GM23338 (cell line): ENCODE measurements at regions not wholly inside any gene's neighbourhood (a gene's known extent, or its start where the extent isn't known, plus 50 kb on each side); places are given as distances from the start of the nearest gene placed in this dataset.

Source experiments
- CTCF ChIP-seq, 2 experiments: fragments of 200-600 bp in 1 of 2; sonication (generic) in 1 of 2; conservative IDR thresholded peaks; 2 replicates each; pipeline versions ENCODE4 v1.5.1 to v1.6.1; 2016 to 2017; ENCODE audit warnings: antibody characterized with exemption in 2 of 2, low read depth in 2 of 2, mild to moderate bottlenecking in 2 of 2, moderate library complexity in 1 of 2
- POLR2AphosphoS5 ChIP-seq: IDR thresholded peaks from 2 replicates; pipeline ENCODE4 v1.6.1; 2016; ENCODE audit warnings: antibody characterized with exemption, low read depth
- REST ChIP-seq: IDR thresholded peaks from one replicate; pipeline ENCODE4 v1.6.1; 2018; ENCODE audit warnings: antibody characterized with exemption; ENCODE audit not compliant: unreplicated experiment

DNA sequence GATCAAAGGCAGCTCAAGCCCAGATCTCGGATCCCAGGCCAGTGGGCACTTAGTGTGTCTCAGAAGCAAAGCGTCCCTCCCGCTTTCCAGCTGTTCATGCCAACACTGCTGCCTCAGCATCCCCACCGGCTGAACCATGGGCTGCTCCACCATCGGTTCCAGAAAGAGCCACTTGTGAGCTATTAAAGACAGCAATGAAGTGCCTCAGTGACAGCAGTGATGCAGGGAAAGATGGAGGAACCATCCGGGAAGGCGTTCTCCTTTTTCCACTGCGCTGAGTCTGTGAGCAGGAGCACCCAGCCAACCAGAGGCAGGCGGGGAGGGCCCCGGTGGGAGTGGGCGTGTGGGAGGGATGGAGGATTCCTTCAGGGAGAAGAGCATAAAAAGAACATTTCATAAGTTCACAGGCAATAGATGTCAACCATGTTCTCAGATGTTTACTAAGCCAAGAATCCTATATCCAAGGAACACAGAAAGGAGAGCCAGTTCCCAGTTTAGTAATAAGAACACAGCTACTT, 96.2 kb upstream of the MKI67 start:
- no peak for TF ChIP-seq POLR2AphosphoS5
- TF ChIP-seq CTCF (conservative IDR thresholded peaks at IDR 0.05; ENCODE audit: low read depth in 2 of 2) = no peak
- TF ChIP-seq REST = no peak
